HCT116 (cell line): ENCODE measurements at regions not wholly inside any gene's neighbourhood (a gene's known extent, or its start where the extent isn't known, plus 50 kb on each side); places are given as distances from the start of the nearest gene placed in this dataset.

Source experiments
- ATAC-seq: fragments of 200-7000 bp; cut with Tn5 transposase; 2 replicates; pipeline ENCODE4 v1.9.1; 2020; ENCODE audit warnings: mild to moderate bottlenecking, moderate library complexity
- BruUV-seq: library from RNA; stranded (reverse); fragments of 400-500 nt; replicated peaks from 2 replicates; lab custom pipeline; 2021; lab: Mats Ljungman, UMichigan
- CTCF ChIA-PET: fragments of 300-600 bp; sonication (Branson Sonifier 250); formaldehyde crosslinking; loops from one replicate; lab custom pipeline; 2021; ENCODE audit warnings: antibody characterized with exemption; lab: Charles Lee
- POLR2A ChIA-PET: fragments of 300-600, 350-600 bp; sonication (Branson Sonifier 250); formaldehyde crosslinking; loops from one replicate; lab custom pipeline; 2021; ENCODE audit warnings: antibody characterized with exemption; lab: Charles Lee
- RAD21 ChIA-PET, 2 experiments: fragments of 300-600 bp; sonication (Branson Sonifier 250); formaldehyde crosslinking; loops; one replicate each; lab custom pipeline; 2023; ENCODE audit warnings: low total read pairs in 2 of 2; ENCODE audit not compliant: uncharacterized antibody in 2 of 2, unreplicated experiment in 2 of 2, low non-redundant PET in 1 of 2; lab: Charles Lee
- DNase-seq: peaks from one replicate; pipeline ENCODE4 v3.0.0-alpha.2; 2010; ENCODE audit warnings: low read depth, low spot score
- H2AFZ ChIP-seq: fragments of 200-600 bp; shearing (Covaris generic), sonication (generic); 2 replicates; pipeline ENCODE4 v1.6.1; 2017; ENCODE audit warnings: low read depth, mixed run types, mixed read lengths, antibody characterized with exemption, low read length; ENCODE audit not compliant: poor library complexity, severe bottlenecking
- H3K27ac ChIP-seq: 2 replicates; pipeline ENCODE4 v1.5.1; 2012; ENCODE audit warnings: low read depth, low read length
- H3K27me3 ChIP-seq: fragments of 200-600 bp; sonication (generic); 2 replicates; pipeline ENCODE4 v1.6.1; 2016; ENCODE audit warnings: mixed run types, low read length, mixed read lengths; ENCODE audit not compliant: insufficient read depth
- H3K36me3 ChIP-seq, 2 experiments: fragments of 200-500 bp in 1 of 2; fragments of 200-600 bp in 1 of 2; sonication (Bioruptor generic) in 1 of 2; sonication (generic) in 1 of 2; 2 replicates each; pipeline versions ENCODE4 v1.5.1 to v1.6.1; 2014 to 2016; ENCODE audit warnings: low read length in 2 of 2, inconsistent platforms in 1 of 2, mixed read lengths in 1 of 2, mixed run types in 1 of 2; ENCODE audit not compliant: insufficient read depth in 2 of 2, control insufficient read depth in 1 of 2
- H3K4me1 ChIP-seq, 2 experiments: fragments of 200-600 bp in 1 of 2; sonication (generic) in 1 of 2; 2 replicates each; pipeline versions ENCODE4 v1.5.1 to v1.6.1; 2012 to 2017; ENCODE audit warnings: low read length in 2 of 2, inconsistent platforms in 1 of 2, mild to moderate bottlenecking in 1 of 2, mixed read lengths in 1 of 2, mixed run types in 1 of 2, moderate library complexity in 1 of 2; ENCODE audit not compliant: insufficient read depth in 2 of 2, control insufficient read depth in 1 of 2
- H3K4me2 ChIP-seq: fragments of 200-600 bp; sonication (generic); 2 replicates; pipeline ENCODE4 v1.6.1; 2017; ENCODE audit warnings: mixed run types, low read length, mixed read lengths
- H3K4me3 ChIP-seq, 2 experiments: fragments of 200-600 bp in 1 of 2; sonication (generic) in 1 of 2; replicated peaks in 1 of 2; 2 replicates each; pipeline ENCODE4 v1.5.1; 2011 to 2016; ENCODE audit warnings: low read length in 2 of 2, control low read depth in 1 of 2, low read depth in 1 of 2, mild to moderate bottlenecking in 1 of 2, mixed read lengths in 1 of 2, mixed run types in 1 of 2
- H3K79me2 ChIP-seq: fragments of 200-600 bp; sonication (generic); 2 replicates; pipeline ENCODE4 v1.6.1; 2017; ENCODE audit warnings: mild to moderate bottlenecking, mixed run types, low read length, moderate library complexity, mixed read lengths; ENCODE audit not compliant: insufficient read depth
- H3K9ac ChIP-seq: fragments of 200-600 bp; sonication (generic); 2 replicates; pipeline ENCODE4 v1.6.1; 2016; ENCODE audit warnings: low read length, mixed read lengths
- H3K9me2 ChIP-seq: fragments of 200-600 bp; sonication (generic), shearing (Covaris generic); 2 replicates; pipeline ENCODE4 v1.6.1; 2017; ENCODE audit warnings: mixed run types, mild to moderate bottlenecking, moderate library complexity; ENCODE audit not compliant: insufficient read depth
- H3K9me3 ChIP-seq, 2 experiments: fragments of 200-500 bp in 1 of 2; fragments of 200-600 bp in 1 of 2; sonication (Bioruptor generic) in 1 of 2; sonication (generic) in 1 of 2; 2 replicates each; pipeline ENCODE4 v1.6.1; 2014 to 2017; ENCODE audit warnings: low read length in 2 of 2, mixed read lengths in 2 of 2, inconsistent platforms in 1 of 2, low read depth in 1 of 2, mild to moderate bottlenecking in 1 of 2, mixed run types in 1 of 2, moderate library complexity in 1 of 2; ENCODE audit not compliant: control insufficient read depth in 1 of 2, insufficient read depth in 1 of 2
- H4K20me1 ChIP-seq: fragments of 200-600 bp; sonication (generic), shearing (Covaris generic); 2 replicates; pipeline ENCODE4 v1.6.1; 2017; ENCODE audit warnings: mixed run types, mild to moderate bottlenecking, moderate library complexity; ENCODE audit not compliant: insufficient read depth
- ATF3 ChIP-seq: IDR thresholded peaks from 2 replicates; pipeline ENCODE4 v1.6.1; 2012
- CEBPB ChIP-seq: IDR thresholded peaks from 2 replicates; pipeline ENCODE4 v1.6.1; 2012; ENCODE audit warnings: low read depth
- CTCF ChIP-seq, 3 experiments: fragments of 200-600 bp in 1 of 3; sonication (generic) in 1 of 3; IDR thresholded peaks in 2 of 3; conservative IDR thresholded peaks in 1 of 3; 2 replicates each; pipeline ENCODE4 v1.5.1; 2012 to 2017; ENCODE audit warnings: low read depth in 2 of 3, low read length in 2 of 3, antibody characterized with exemption in 1 of 3, borderline replicate concordance in 1 of 3, control low read depth in 1 of 3, mild to moderate bottlenecking in 1 of 3, mixed read lengths in 1 of 3, mixed run types in 1 of 3, moderate library complexity in 1 of 3; ENCODE audit not compliant: insufficient read depth in 1 of 3
- EGR1 ChIP-seq: IDR thresholded peaks from 2 replicates; pipeline ENCODE4 v1.6.1; 2012; ENCODE audit warnings: low read depth
- EZH2 ChIP-seq: fragments of 200-600 bp; sonication (generic); IDR thresholded peaks from 2 replicates; pipeline ENCODE4 v1.6.1; 2017; ENCODE audit warnings: antibody characterized with exemption, mixed run types
- FOSL1 ChIP-seq: IDR thresholded peaks from 2 replicates; pipeline ENCODE4 v1.6.1; 2012; ENCODE audit warnings: low read depth
- JUND ChIP-seq: IDR thresholded peaks from 2 replicates; pipeline ENCODE4 v1.6.1; 2012
- POLR2A ChIP-seq: IDR thresholded peaks from 2 replicates; pipeline ENCODE4 v1.7.0; 2011; ENCODE audit warnings: borderline replicate concordance; ENCODE audit not compliant: insufficient read depth, insufficient read length; ENCODE audit errors: extremely low read depth
- SIN3A ChIP-seq: IDR thresholded peaks from 2 replicates; pipeline ENCODE4 v1.6.1; 2012; ENCODE audit warnings: low read depth
- SRF ChIP-seq: IDR thresholded peaks from 2 replicates; pipeline ENCODE4 v1.6.1; 2012; ENCODE audit warnings: low read depth
- ZBTB33 ChIP-seq: IDR thresholded peaks from 2 replicates; pipeline ENCODE4 v1.6.1; 2011; ENCODE audit warnings: mild to moderate bottlenecking, low read length, moderate library complexity; ENCODE audit not compliant: insufficient replicate concordance; ENCODE audit errors: extremely low read depth
- ZFX ChIP-seq: fragments of 450-650 bp; IDR thresholded peaks from 2 replicates; pipeline ENCODE4 v1.6.1; 2017
- intact Hi-C: fragments of 100-400 bp; cut with micrococcal nuclease; formaldehyde crosslinking; loops from 2 replicates; pipeline ENCODE4 v1.10.0; 2022

- intact Hi-C loops, result no loop called here
- TF ChIP-seq ATF3 (no peak), EZH2 (no peak), EGR1 (no peak)
- Histone ChIP-seq H2AFZ (no peak overlapping the region), H3K4me1 (peaks cover 0 to 20% of the 10 kb centered on the region in 2 experiments; a peak in 2 of 4 replicates), H3K27ac (no peak overlapping the region), H3K79me2 (no peaks in the 10 kb centered on the region), H3K4me2 (no peak overlapping the region), H4K20me1 (no peaks in the 10 kb centered on the region), H3K9me3 (no peaks in the 10 kb centered on the region), H3K4me3 (no peak overlapping the region), H3K9me2 (no peaks in the 10 kb centered on the region), H3K27me3 (no peaks in the 10 kb centered on the region), H3K9ac (no peak overlapping the region), H3K36me3 (no peaks in the 10 kb centered on the region)
- RAD21 ChIA-PET, result no interaction called here
- no TSS peak for BruUV-seq
- no peak for DNase-seq
- CTCF ChIA-PET, result no interaction called here
- no peak for ATAC-seq
- POLR2A ChIA-PET, result no interaction called here
Observed at GRCh38 chr3:43185983-43186314, 80.1 kb upstream of the POMGNT2 start.

GRCh38 chr3:43185274-43185982 lies 79.5 kb upstream of the POMGNT2 start:
- BruUV-seq, result no TSS peak
- Histone ChIP-seq H3K9me3 (no peaks in the 10 kb centered on the region), H3K4me1 (peaks cover 0 to 20% of the 10 kb centered on the region in 2 experiments; a peak in 2 of 4 replicates), H3K9me2 (no peaks in the 10 kb centered on the region), H3K4me2 (no peak overlapping the region)
- no peak for DNase-seq
- TF ChIP-seq FOSL1 (no peak), EGR1 (no peak), CEBPB (no peak), ZFX (no peak), JUND (no peak), POLR2A (no peak), ATF3 (no peak), SRF (no peak), ZBTB33 (no peak), CTCF (IDR thresholded peaks at IDR 0.05 in 2 of 3, conservative IDR thresholded peaks at IDR 0.05 in 1 of 3; ENCODE audit: borderline replicate concordance in 1 of 3, insufficient read depth in 1 of 3, low read depth in 2 of 3, low read length in 2 of 3) (no peak), SIN3A (no peak)
- TF ChIP-seq, all 23 proteins: peak for 0
- no peak for ATAC-seq
- H3K4me3 ChIP-seq, result no peak overlapping the region
- H4K20me1 ChIP-seq, result no peaks in the 10 kb centered on the region
- no peaks in the 10 kb centered on the region for H3K79me2 ChIP-seq
- ChIA-PET RAD21 (no interaction called here), POLR2A (no interaction called here), CTCF (no interaction called here)
- no peak overlapping the region for H3K9ac ChIP-seq
- H2AFZ ChIP-seq, result no peak overlapping the region
- intact Hi-C loops, result no loop called here
- H3K27me3 ChIP-seq, result no peaks in the 10 kb centered on the region
- H3K36me3 ChIP-seq, result no peaks in the 10 kb centered on the region
- H3K27ac ChIP-seq, result no peak overlapping the region
